ENCODE measurements at regions not wholly inside any gene's neighbourhood (a gene's known extent, or its start where the extent isn't known, plus 50 kb on each side); places are given as distances from the start of the nearest gene placed in this dataset.

DNA sequence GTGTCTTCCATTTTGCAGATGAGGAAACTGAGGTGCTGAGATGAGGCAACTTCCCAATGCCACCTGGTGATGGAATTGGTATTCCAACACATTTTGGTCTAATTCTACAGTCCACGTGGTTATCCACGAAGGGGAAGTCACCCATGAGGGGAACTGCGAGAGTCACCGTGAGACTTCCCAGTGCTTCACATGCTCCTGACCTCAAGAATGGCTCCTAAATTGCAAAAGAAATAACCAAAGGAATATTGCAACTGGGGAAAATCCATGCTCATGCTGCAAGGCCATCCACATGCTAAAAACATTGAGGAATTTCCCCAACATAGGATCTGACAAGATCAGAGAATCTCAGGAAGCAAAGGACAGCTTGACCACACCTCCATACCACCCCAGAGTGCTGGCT is 153.9 kb downstream of the HS3ST3B1 start (continued):
- TF ChIP-seq SUZ12 (IDR thresholded peaks at IDR 0.05; ENCODE audit: low read length) (no peak), EGR1 (IDR thresholded peaks at IDR 0.05; ENCODE audit: borderline replicate concordance, low read depth, low read length) (no peak), RNF2 (IDR thresholded peaks at IDR 0.05; ENCODE audit: borderline replicate concordance, low read depth, low read length, missing control alignments, poor library complexity, severe bottlenecking) (no peak), POU5F1 (IDR thresholded peaks at IDR 0.05; ENCODE audit: low read depth, low read length) (no peak), CBX5 (IDR thresholded peaks at IDR 0.05; ENCODE audit: low read depth, low read length) (no peak), POLR2A (IDR thresholded peaks at IDR 0.05; ENCODE audit: control extremely low read depth in 1 of 2, low read depth in 2 of 2, low read length in 2 of 2) (no peak), JUND (IDR thresholded peaks at IDR 0.05; ENCODE audit: low read length) (no peak), SIRT6 (IDR thresholded peaks at IDR 0.05; ENCODE audit: low read length) (no peak), KDM5A (IDR thresholded peaks at IDR 0.05; ENCODE audit: low read length) (no peak), MAX (IDR thresholded peaks at IDR 0.05) (no peak)

Measured in H1 (cell line).